PC-9 (cell line): ENCODE measurements at regions not wholly inside any gene's neighbourhood (a gene's known extent, or its start where the extent isn't known, plus 50 kb on each side); places are given as distances from the start of the nearest gene placed in this dataset.
"Not testable (repeated sequence)": the region's sequence is repeated elsewhere in the genome, so short reads cannot be mapped to it uniquely, and the experiment has no call there.

Source experiments
- BruUV-seq: library from RNA; stranded (reverse); fragments of 400-500 nt; replicated peaks from 2 replicates; lab custom pipeline; 2021; lab: Mats Ljungman, UMichigan
- CTCF ChIA-PET: fragments of 300-600 bp; sonication (Branson Sonifier 250); formaldehyde crosslinking; loops from one replicate; lab custom pipeline; 2022; ENCODE audit warnings: antibody characterized with exemption; lab: Charles Lee
- POLR2A ChIA-PET: fragments of 300-600 bp; sonication (Branson Sonifier 250); formaldehyde crosslinking; loops from one replicate; lab custom pipeline; 2022; ENCODE audit warnings: antibody characterized with exemption; ENCODE audit not compliant: unreplicated experiment; lab: Charles Lee
- DNase-seq, 2 experiments: peaks; one replicate each; pipeline versions ENCODE4 v3.0.0 to v3.0.0-alpha.2; 2015 to 2022; ENCODE audit warnings: mixed read lengths in 1 of 2
- H2AFZ ChIP-seq: fragments of 200-600 bp; sonication (generic); 2 replicates; pipeline ENCODE4 v1.8.1; 2017; ENCODE audit warnings: antibody characterized with exemption
- H3F3A ChIP-seq: fragments of 200-600 bp; sonication (generic); 2 replicates; pipeline ENCODE4 v1.8.1; 2017; ENCODE audit warnings: antibody characterized with exemption, mild to moderate bottlenecking, low read depth; ENCODE audit not compliant: insufficient read depth
- H3K27ac ChIP-seq: fragments of 200-600 bp; sonication (generic); 2 replicates; pipeline ENCODE4 v1.6.1; 2016; ENCODE audit warnings: mixed run types
- H3K27me3 ChIP-seq: fragments of 200-600 bp; sonication (generic); 2 replicates; pipeline ENCODE4 v1.6.1; 2016; ENCODE audit warnings: low read depth, mixed run types; ENCODE audit not compliant: insufficient read depth
- H3K36me3 ChIP-seq: fragments of 200-600 bp; sonication (generic); 2 replicates; pipeline ENCODE4 v1.6.1; 2016; ENCODE audit warnings: low read depth, mixed run types
- H3K4me1 ChIP-seq: fragments of 200-600 bp; sonication (generic); replicated peaks from 2 replicates; pipeline ENCODE4 v1.6.1; 2016; ENCODE audit warnings: mixed run types; ENCODE audit not compliant: insufficient read depth
- H3K4me2 ChIP-seq: fragments of 200-600 bp; sonication (generic); 2 replicates; pipeline ENCODE4 v1.6.1; 2017; ENCODE audit warnings: mixed run types
- H3K4me3 ChIP-seq: fragments of 200-600 bp; sonication (generic); 2 replicates; pipeline ENCODE4 v1.6.1; 2016; ENCODE audit warnings: mixed run types
- H3K79me2 ChIP-seq: fragments of 200-600 bp; sonication (generic); 2 replicates; pipeline ENCODE4 v1.6.1; 2017; ENCODE audit warnings: low read depth, mixed run types
- H3K9me2 ChIP-seq: fragments of 200-600 bp; sonication (generic); 2 replicates; pipeline ENCODE4 v1.8.1; 2017; ENCODE audit warnings: mild to moderate bottlenecking; ENCODE audit not compliant: insufficient read depth
- H3K9me3 ChIP-seq: fragments of 200-600 bp; sonication (generic); 2 replicates; pipeline ENCODE4 v1.8.1; 2016; ENCODE audit warnings: low read depth; ENCODE audit not compliant: insufficient read depth
- H4K20me1 ChIP-seq: fragments of 200-600 bp; sonication (generic); 2 replicates; pipeline ENCODE4 v1.8.1; 2017; ENCODE audit not compliant: insufficient read depth
- CTCF ChIP-seq: fragments of 200-600 bp; sonication (generic); conservative IDR thresholded peaks from 2 replicates; pipeline ENCODE4 v1.6.1; 2017; ENCODE audit warnings: mixed run types, antibody characterized with exemption, mild to moderate bottlenecking, moderate library complexity
- EZH2 ChIP-seq: fragments of 200-600 bp; sonication (generic); IDR thresholded peaks from 2 replicates; pipeline ENCODE4 v1.8.0; 2017; ENCODE audit warnings: antibody characterized with exemption, low read depth
- intact Hi-C: fragments of 100-400 bp; cut with micrococcal nuclease; formaldehyde crosslinking; loops from one replicate; pipeline ENCODE4 v1.10.0; 2022; ENCODE audit not compliant: unreplicated experiment

- ChIA-PET CTCF (no interaction called here), POLR2A (no interaction called here)
- DNase-seq, result no peak
- no TSS peak for BruUV-seq
- intact Hi-C loops, result no loop called here
- TF ChIP-seq EZH2, result no peak
- no peak for TF ChIP-seq CTCF
- Histone ChIP-seq H3K4me3 (no peak overlapping the region), H4K20me1 (no peaks in the 10 kb centered on the region), H2AFZ (no peak overlapping the region), H3K36me3 (no peaks in the 10 kb centered on the region), H3K27me3 (no peaks in the 10 kb centered on the region), H3K9me2 (no peaks in the 10 kb centered on the region), H3K4me2 (no peak overlapping the region), H3K27ac (no peak overlapping the region), H3K79me2 (no peaks in the 10 kb centered on the region), H3F3A (peaks cover 7% of the 10 kb centered on the region; the same call in 1 of the 2 replicates), H3K4me1 (peaks cover 21% of the 10 kb centered on the region), H3K9me3 (no peaks in the 10 kb centered on the region)
Measured at GRCh38 chr4:147289181-147289580, 191.7 kb upstream of the EDNRA start.

GRCh38 chr4:147292604-147293313 lies 188.1 kb upstream of the EDNRA start:
- Histone ChIP-seq H3K4me2 (0 out of 2 replicates have a peak overlapping the region, but pooled peaks have one; percentile 26), H3K4me1 (peaks cover 11% of the 10 kb centered on the region; the same call in 1 of the 2 replicates), H2AFZ (0 out of 2 replicates have a peak overlapping the region, but pooled peaks have one; percentile 33)
- BruUV-seq, H3K4me3 ChIP-seq, H3K9me3 ChIP-seq, H3F3A ChIP-seq, POLR2A ChIA-PET, H3K9me2 ChIP-seq, H3K27ac ChIP-seq, intact Hi-C loops, H4K20me1 ChIP-seq, H3K79me2 ChIP-seq, H3K36me3 ChIP-seq, H3K27me3 ChIP-seq: not testable (repeated sequence)
- CTCF ChIA-PET, result interaction anchor here (1.2 kb wide), 1 partner anchor 137 kb away, joined by 3 read pairs; no protein-coding TSS in a partner anchor
- DNase-seq, result peak in 1 of 2 experiments; percentile 43

GRCh38 chr4:147293314-147293677 lies 187.6 kb upstream of the EDNRA start:
- DNase-seq, H3K4me1 ChIP-seq, H2AFZ ChIP-seq, H3K9me2 ChIP-seq, H3K4me3 ChIP-seq, POLR2A ChIA-PET, H3K27me3 ChIP-seq, H4K20me1 ChIP-seq, H3K27ac ChIP-seq, H3F3A ChIP-seq, H3K9me3 ChIP-seq, H3K36me3 ChIP-seq, H3K79me2 ChIP-seq, intact Hi-C loops, BruUV-seq, H3K4me2 ChIP-seq: not testable (repeated sequence)
- CTCF ChIA-PET, result interaction anchor here (1.2 kb wide), 1 partner anchor 137 kb away, joined by 3 read pairs; no protein-coding TSS in a partner anchor

GRCh38 chr4:147299205-147299604 lies 181.7 kb upstream of the EDNRA start:
- H3K9me2 ChIP-seq, result no peaks in the 10 kb centered on the region
- peaks cover 13% of the 10 kb centered on the region; the same call in 1 of the 2 replicates for H3K4me1 ChIP-seq
- no peak overlapping the region for H2AFZ ChIP-seq
- no TSS peak for BruUV-seq
- no peaks in the 10 kb centered on the region for H4K20me1 ChIP-seq
- no peaks in the 10 kb centered on the region for H3K9me3 ChIP-seq
- ChIA-PET POLR2A (no interaction called here), CTCF (no interaction called here)
- no peak for TF ChIP-seq CTCF
- no peak for TF ChIP-seq EZH2
- H3K27me3 ChIP-seq, result no peaks in the 10 kb centered on the region
- H3K79me2 ChIP-seq, result no peaks in the 10 kb centered on the region
- no peak overlapping the region for H3K27ac ChIP-seq
- no peaks in the 10 kb centered on the region for H3K36me3 ChIP-seq
- no peaks in the 10 kb centered on the region for H3F3A ChIP-seq
- DNase-seq, result peak in 1 of 2 experiments; percentile 38
- no peak overlapping the region for H3K4me3 ChIP-seq
- H3K4me2 ChIP-seq, result no peak overlapping the region
- intact Hi-C loops, result no loop called here
